Neural crest cell (in vitro differentiated cells): ENCODE measurements at regions not wholly inside any gene's neighbourhood (a gene's known extent, or its start where the extent isn't known, plus 50 kb on each side); places are given as distances from the start of the nearest gene placed in this dataset.
"Not testable (repeated sequence)": the region's sequence is repeated elsewhere in the genome, so short reads cannot be mapped to it uniquely, and the experiment has no call there.

Experiments used
- DNase-seq: peaks from one replicate; pipeline ENCODE4 v3.0.0; 2021; ENCODE audit warnings: low read depth, mixed read lengths, low spot score
- H3K27ac Mint-ChIP-seq: one replicate; pipeline ENCODE4 v1.8.0; 2021; ENCODE audit warnings: mild to moderate bottlenecking, mixed read lengths; ENCODE audit not compliant: unreplicated experiment
- H3K27me3 Mint-ChIP-seq: 2 replicates; pipeline ENCODE4 v1.8.0; 2021; ENCODE audit warnings: low read depth, mild to moderate bottlenecking, mixed read lengths
- H3K36me3 Mint-ChIP-seq: 2 replicates; pipeline ENCODE4 v1.8.0; 2021; ENCODE audit warnings: low read depth, mild to moderate bottlenecking, mixed read lengths
- H3K4me1 Mint-ChIP-seq: 2 replicates; pipeline ENCODE4 v1.8.0; 2021; ENCODE audit warnings: mixed read lengths
- H3K4me3 Mint-ChIP-seq: one replicate; pipeline ENCODE4 v1.8.0; 2021; ENCODE audit warnings: mild to moderate bottlenecking, mixed read lengths
- H3K9me3 Mint-ChIP-seq: 2 replicates; pipeline ENCODE4 v1.8.0; 2021; ENCODE audit warnings: mixed read lengths
- CTCF ChIP-seq: fragments of 200-600 bp; sonication (generic); conservative IDR thresholded peaks from 2 replicates; pipeline ENCODE4 v1.5.0; 2021; ENCODE audit warnings: antibody characterized with exemption, mild to moderate bottlenecking

- no peak for DNase-seq
- Mint-ChIP-seq H3K4me3 (no peak overlapping the region), H3K27ac (no peak overlapping the region), H3K4me1 (peaks cover 7% of the 10 kb centered on the region), H3K9me3 (peaks cover 8% of the 10 kb centered on the region), H3K36me3 (no peaks in the 10 kb centered on the region), H3K27me3 (no peaks in the 10 kb centered on the region)
- TF ChIP-seq CTCF = no peak
Measured at GRCh38 chr2:239593455-239593854, 192.6 kb upstream of the HDAC4 start.

GRCh38 chr2:239592629-239593290 lies 191.9 kb upstream of the HDAC4 start:
- DNase-seq, H3K27me3 Mint-ChIP-seq, H3K4me3 Mint-ChIP-seq, H3K27ac Mint-ChIP-seq, H3K36me3 Mint-ChIP-seq, H3K4me1 Mint-ChIP-seq, H3K9me3 Mint-ChIP-seq: not testable (repeated sequence)

- peaks cover 10% of the 10 kb centered on the region for H3K4me1 Mint-ChIP-seq
- no peak overlapping the region for H3K4me3 Mint-ChIP-seq
- no peak for DNase-seq
- peaks cover 8% of the 10 kb centered on the region for H3K9me3 Mint-ChIP-seq
- TF ChIP-seq CTCF = no peak
- no peak overlapping the region for H3K27ac Mint-ChIP-seq
- H3K36me3 Mint-ChIP-seq = no peaks in the 10 kb centered on the region
- H3K27me3 Mint-ChIP-seq = no peaks in the 10 kb centered on the region
Measured at GRCh38 chr2:239590995-239591915, 190.4 kb upstream of the HDAC4 start.

GRCh38 chr2:239590276-239590675 lies 189.5 kb upstream of the HDAC4 start:
- Mint-ChIP-seq H3K9me3 (peaks cover 8% of the 10 kb centered on the region), H3K4me1 (peaks cover 4% of the 10 kb centered on the region), H3K36me3 (no peaks in the 10 kb centered on the region), H3K4me3 (no peak overlapping the region), H3K27ac (no peak overlapping the region), H3K27me3 (no peaks in the 10 kb centered on the region)
- no peak for TF ChIP-seq CTCF
- DNase-seq = no peak

- peaks cover 8% of the 10 kb centered on the region for H3K9me3 Mint-ChIP-seq
- H3K27ac Mint-ChIP-seq = no peak overlapping the region
- no peak for DNase-seq
- TF ChIP-seq CTCF = no peak
- H3K27me3 Mint-ChIP-seq = no peaks in the 10 kb centered on the region
- H3K36me3 Mint-ChIP-seq = no peaks in the 10 kb centered on the region
- H3K4me1 Mint-ChIP-seq = peaks cover 4% of the 10 kb centered on the region
- no peak overlapping the region for H3K4me3 Mint-ChIP-seq
Measured at GRCh38 chr2:239589833-239590232, 189.0 kb upstream of the HDAC4 start.
